HG03159 (cell line): ENCODE measurements at regions not wholly inside any gene's neighbourhood (a gene's known extent, or its start where the extent isn't known, plus 50 kb on each side); places are given as distances from the start of the nearest gene placed in this dataset.
A peak's percentile ranks its signal among the peaks of the same experiment; 100 is the strongest.
"Not testable (repeated sequence)": the region's sequence is repeated elsewhere in the genome, so short reads cannot be mapped to it uniquely, and the experiment has no call there.

Experiments used
- ATAC-seq: cut with Tn5 transposase; IDR thresholded peaks from one replicate; pipeline ENCODE4 v1.9.1; 2021; ENCODE audit warnings: mild to moderate bottlenecking, moderate library complexity; ENCODE audit not compliant: unreplicated experiment

DNA sequence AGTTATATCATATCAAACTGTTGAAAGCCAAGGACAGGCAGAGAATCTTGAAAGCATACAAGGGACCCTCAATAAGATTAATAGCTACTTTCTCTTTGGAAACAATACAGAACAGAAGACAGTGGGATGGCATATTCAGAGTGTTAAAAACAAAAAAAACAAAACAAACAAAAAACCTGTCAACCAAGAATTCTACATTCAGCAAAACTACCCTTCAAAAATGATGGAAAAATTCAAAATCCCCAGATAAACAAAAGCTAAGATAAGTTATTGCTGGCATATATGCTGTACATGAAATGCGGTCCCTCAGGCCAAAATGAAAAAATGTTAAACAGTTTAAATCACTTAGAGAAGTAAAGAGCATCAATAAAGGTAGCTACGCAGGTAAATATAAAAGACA, 425.1 kb downstream of the ACTL7B start:
- ATAC-seq: no peak

GRCh38 chr9:108427751-108428150, 428.0 kb downstream of the ACTL7B start:
- ATAC-seq: no peak

DNA sequence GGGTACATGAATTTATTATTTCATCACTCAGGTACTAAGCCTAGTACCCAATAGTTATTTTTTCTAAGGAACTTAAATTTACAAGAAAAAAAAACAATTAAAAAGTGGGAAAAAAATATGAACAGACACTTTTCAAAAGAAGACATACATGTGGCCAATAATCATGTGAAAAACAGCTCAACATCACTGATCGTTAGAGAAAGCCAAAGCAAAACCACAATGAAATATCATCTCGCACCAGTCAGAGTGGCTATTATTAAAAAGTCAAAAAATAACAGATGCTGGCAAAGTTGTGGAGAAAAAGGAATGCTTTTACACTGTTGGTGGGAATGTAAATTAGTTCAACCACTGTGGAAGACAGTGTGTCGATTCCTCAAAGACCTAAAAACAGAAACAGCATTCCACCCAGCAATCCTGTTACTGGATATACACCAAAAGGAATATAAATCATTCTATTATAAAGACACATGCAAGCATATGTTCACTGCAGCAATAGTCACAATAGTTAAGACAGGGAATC, 429.3 kb downstream of the ACTL7B start:
- ATAC-seq: not testable (repeated sequence)

DNA sequence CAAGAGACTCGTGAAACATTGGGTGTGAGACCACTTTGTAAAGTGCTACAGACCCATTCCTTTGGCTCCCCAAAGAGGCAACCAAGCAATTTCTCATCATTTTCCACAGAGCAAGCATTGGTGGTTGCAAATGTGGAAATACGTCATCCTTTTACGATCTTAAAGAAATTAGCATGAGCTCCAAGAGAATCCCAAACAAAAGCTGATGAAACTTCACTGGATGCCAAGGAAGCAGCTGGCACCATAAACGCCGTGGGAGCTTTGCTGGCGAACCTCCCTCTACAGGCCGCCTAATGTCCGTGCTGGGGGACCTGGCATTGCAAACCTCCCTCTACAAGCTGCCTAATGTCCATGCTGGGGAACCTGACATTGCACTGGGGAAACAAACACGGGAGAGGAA, 432.4 kb downstream of the ACTL7B start:
- ATAC-seq: no peak

DNA sequence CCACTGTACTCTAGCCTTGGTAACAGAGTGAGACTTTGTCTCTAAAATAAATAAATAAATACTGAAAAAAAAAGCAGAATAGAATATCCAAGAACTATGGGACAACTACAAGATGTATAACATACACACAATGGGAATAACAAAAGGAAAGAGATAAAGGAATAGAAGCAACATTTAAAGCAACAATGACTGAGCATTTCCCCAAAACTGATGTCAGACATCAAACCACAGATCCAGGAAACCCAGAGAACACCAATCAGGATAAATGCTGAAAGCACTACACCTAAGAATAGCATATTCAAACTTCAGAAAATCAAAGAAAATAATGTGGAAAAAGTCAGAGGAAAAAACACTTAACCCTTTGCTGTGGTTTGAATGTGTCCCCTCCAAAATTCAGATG, 436.4 kb downstream of the ACTL7B start:
- ATAC-seq: no peak

- ATAC-seq: no peak
Observed at GRCh38 chr9:108417726-108418125, 438.1 kb downstream of the ACTL7B start.

DNA sequence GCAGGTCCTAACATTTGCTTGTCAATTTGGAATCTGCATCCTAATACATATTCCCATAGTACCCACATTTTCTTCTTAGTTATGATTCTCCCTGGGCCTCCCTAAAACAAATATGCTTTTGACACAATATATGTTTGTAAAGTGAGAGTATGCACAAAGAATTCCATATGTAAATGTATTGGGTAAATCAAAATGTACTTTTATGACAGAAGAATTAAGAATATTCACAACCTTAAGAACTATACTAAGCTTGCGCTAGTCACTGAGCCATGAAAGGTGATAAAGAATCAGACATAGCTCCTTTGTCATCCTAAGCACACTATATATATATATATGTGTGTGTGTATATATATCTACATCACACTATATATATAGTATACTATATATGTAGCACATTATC, 438.5 kb downstream of the ACTL7B start:
- ATAC-seq: no peak

DNA sequence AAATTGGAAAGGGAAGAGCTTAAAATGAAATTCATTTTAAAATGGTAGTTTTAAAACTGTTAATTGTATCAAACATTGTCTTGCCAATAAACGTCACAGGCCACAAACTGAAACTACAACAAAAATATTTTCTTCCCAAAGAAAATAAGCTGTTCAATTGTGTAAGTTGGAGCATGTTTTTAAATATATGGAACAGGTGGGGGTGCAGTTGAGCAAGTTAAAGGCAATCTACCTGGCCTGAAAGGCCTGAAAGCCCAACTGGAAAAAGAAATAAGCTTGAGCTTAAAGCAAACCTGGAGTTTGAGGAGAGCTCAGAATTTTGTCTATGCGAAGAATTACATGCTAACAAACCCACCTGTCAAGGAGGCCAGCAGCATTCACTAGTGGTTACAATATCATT, 439.5 kb downstream of the ACTL7B start:
- no peak for ATAC-seq

- no peak for ATAC-seq
Observed at GRCh38 chr9:108413809-108414208, 442.0 kb downstream of the ACTL7B start.

DNA sequence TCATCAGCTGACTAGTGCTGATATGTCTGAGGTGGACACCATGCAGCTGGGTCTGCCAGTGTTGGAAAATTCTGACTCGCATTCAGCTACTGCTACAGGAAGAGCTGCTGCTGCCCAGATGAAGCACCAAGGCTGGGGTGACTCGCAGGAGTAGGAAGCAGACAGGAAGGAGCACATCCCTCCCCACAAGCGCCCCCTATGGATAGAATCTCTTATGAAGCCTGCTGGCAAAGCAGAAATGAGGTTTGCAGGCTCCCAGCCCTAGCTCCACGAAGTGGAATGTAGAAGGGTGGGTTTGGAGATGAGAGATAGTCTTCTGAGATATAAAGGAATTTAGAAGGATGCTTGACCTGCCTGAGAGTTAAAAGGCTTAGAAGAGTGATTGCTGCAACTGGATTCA, 443.0 kb downstream of the ACTL7B start:
- ATAC-seq: no peak

DNA sequence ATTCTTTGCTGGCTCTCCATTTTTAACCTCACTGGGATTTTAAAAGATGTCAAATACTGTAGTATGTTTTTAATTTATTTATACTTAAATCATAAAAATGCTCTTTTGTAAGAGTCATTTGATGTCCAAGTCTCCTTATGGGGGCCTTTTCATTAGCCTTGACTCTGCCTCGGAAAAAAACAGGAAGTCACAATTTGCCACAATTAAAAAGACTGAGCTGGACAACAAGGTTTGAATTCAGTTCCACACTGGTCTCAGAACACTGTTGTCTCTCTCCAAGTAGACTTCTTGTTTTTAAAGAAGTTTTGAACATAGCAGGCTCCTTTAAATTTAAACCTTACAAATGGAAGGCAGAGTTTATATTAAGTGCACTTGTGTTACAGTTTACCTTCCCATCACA, 444.2 kb downstream of the ACTL7B start:
- ATAC-seq: no peak

GRCh38 chr9:108410161-108410560, 445.6 kb downstream of the ACTL7B start:
- ATAC-seq: no peak

DNA sequence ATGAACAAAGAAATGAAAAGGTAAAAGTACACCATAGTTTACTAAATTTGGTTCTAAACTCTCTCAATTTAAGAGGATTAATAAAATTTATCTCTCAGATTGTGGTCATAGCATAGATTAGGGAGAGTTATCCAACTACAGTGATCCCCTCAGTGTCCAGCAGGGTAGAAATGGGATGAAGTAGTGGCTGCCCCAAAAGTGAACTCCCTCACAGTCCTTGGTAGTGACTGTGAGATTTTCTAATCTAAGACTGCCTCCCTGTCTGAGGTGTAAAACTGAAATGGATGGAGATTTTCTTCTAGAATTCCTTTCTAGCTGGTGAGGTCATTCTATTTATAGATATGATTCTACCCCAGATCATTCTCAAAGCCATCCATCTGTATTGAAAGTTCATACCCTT, 455.5 kb downstream of the ACTL7B start:
- ATAC-seq: no peak

DNA sequence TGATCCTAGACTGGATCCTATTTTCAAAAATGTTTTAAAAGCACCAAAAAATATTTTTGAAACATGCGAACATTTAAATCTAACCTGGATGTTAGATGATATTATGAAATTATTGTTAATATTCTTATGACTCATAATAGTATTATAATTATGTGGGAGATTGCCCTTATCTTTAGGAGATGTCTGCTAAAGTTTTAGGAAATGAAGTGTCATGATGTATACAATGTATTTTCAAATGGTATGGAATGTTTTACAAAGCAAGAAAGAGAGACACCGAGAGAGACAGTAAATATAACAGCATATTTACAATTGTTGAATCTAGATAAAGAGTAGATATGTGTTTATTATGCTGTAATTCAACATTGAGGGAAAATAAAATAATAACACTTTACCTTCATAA, 455.9 kb downstream of the ACTL7B start:
- ATAC-seq: no peak

GRCh38 chr9:108397286-108397685, 458.5 kb downstream of the ACTL7B start:
- ATAC-seq: no peak

DNA sequence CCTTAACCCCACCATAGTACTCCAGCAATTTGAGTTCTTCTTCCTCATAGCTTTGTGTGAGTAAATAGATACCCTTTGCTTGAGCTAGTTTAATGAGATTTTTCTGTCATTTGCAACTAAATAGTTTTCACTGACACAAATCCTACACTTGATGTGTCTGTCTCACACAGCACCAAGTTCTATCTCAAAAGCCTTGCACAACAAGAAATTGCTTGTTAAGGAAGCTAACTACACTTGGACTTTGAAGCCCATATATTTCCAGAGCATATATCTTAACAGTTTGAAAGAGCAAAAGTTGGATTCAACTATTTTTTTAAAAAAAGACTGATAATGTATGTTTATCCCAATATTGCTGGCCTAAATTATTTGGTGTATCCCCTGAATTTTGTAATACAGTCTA, 459.2 kb downstream of the ACTL7B start:
- ATAC-seq: no peak

DNA sequence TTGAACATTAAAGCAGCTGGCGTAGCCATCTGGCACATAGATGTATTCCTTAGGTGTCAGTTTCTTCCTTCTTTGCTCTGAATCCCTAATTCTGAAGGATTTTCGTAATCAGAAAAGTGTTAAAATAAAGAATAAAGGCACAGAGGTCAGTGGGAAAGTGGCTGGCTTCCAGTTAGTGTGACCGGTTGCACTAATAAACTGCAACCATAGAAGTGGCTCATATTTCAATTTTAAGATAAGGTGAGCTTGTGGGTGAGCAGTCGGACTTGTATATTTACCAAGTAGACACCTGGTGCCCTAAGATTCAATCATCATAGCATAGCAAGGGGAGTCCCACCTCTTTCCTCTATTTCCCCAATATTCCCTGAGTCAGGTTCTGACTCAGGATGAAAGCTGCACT, 459.6 kb downstream of the ACTL7B start:
- ATAC-seq: no peak

GRCh38 chr9:108395421-108395820, 460.4 kb downstream of the ACTL7B start:
- ATAC-seq: no peak

- no peak for ATAC-seq
Observed at GRCh38 chr9:108394726-108395125, 461.1 kb downstream of the ACTL7B start.

DNA sequence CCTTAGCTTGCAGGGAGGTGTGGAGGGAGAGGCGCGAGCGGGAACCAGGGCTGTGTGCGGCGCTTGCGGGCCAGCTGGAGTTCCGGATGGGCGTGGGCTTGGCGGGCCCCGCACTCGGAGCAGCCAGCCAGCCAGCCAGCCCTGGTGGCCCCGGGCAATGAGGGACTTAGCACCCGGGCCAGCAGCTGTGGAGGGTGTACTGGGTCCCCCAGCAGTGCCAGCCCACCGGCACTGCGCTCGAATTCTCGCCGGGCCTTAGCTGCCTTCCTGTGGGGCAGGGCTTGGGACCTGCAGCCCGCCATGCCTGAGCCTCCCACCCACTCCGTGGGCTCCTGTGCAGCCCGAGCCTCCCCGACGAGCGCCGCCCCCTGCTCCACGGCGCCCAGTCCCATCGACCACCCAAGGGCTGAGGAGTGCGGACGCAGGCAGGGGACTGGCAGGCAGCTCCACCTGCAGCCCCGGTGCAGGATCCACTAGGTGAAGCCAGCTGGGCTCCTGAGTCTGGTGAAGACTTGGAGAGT, 462.2 kb downstream of the ACTL7B start:
- not testable (repeated sequence) for ATAC-seq

DNA sequence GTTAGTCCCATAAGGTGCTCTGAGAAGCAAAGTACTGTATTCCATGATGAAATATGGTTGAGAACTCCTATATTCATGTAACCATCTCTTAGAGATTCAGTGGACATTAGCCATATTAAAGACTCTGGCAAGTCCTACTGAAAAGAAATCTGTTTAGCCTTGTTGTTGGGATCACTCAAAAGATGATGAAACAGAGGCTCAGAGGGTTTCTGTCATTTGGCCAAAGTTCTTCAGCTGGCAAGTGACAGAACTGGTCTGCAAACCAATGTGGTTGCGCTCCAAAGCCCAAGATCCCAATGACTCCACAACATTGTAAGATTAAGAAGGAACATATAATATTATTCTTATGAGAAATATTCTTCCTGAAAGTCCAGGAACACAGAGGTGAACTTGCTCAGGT, 462.9 kb downstream of the ACTL7B start:
- no peak for ATAC-seq

DNA sequence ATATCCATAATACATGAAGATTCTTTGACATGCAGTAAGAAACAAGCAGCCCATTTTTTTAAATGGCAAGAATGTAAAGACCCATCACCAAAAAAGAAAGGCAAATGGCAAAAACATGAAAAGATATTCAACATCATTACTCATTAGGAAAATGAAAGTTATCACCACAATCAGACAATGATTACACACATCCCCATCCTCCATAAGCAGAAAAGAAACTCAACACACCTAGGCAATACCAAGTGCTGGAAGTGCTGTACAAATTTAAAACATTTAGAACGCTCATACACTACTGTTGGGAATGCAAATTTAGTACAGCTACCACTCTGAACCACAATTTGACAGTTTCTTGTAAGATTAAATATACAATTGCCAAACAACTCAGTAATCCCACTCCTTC, 466.7 kb downstream of the ACTL7B start:
- ATAC-seq: peak; percentile 75

DNA sequence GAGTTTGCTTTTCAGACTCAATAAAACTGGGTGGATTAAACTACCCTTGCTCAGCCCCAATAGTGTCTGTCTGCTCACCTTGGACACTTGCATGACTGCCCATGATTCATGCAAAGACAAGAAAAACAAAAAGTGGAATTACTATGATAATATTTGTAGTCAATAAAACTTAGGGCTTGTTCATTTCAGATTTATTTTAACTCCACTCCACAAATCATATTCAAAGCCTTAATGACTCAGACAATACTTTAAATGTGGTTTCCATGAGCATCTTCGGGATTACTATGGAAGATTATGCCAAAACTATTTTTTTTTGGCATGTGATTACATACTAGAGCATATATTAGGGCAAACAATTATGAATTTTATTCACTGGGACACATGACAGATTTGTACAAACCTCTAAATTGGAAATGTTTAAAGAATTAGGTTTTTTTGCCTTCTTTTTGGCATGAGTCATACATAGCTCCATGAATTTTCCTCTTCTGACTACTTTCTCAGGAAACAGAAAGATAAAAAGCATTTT, 468.9 kb downstream of the ACTL7B start:
- ATAC-seq: no peak
